ENCODE measurements at regions not wholly inside any gene's neighbourhood (a gene's known extent, or its start where the extent isn't known, plus 50 kb on each side); places are given as distances from the start of the nearest gene placed in this dataset.

DNA sequence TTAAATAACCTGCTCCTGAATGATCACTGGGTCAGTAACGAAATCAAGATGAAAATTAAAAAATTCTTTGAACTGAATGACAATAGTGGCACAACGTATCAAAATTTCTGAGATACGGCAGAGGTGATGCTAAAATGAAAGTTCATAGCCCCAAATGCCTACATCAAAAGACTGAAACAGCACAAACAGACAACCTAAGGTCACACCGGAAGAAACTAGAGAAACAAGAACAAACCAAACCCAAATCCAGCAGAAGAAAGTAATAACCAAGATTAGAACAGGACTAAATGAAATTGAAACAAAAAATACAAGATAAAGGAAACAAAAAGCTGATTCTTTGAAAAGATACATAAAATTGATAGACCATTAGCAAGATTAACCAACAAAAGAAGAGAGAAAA is 324.1 kb downstream of the RBM26 start:
- no peak for DNase-seq

GRCh38 chr13:79079351-79079839 is 326.7 kb downstream of the RBM26 start:
- no peak for DNase-seq

- DNase-seq = no peak
Observed at GRCh38 chr13:79075703-79076102, 330.4 kb downstream of the RBM26 start.

DNA sequence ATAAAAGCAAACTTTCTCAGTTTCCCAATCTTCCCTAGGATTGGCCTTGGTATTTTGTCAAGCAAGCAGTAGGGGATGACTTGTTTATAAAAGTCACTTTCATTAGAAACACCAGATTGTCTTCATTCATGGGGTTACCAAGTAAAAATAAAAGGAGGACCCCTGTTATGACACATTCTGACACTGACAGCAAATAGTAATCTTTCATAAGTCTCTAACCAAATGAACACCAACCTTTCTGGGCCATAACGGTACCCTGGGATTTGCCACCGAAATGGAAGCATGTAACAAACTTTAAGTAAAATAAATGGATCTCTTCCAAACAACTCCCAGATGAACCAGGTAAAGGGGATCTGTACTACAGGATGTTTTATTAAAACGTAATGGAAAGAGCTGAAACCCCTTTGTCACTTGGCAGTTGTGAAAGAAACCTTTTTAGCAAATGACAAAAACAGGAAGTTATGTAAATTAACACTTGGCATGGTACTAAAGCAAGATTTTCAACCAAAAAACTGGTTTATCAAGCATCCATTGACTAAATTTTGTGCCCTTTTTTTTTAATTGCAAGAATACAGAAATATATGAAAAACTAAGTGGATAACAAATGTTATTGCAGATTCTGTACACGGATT is 335.6 kb downstream of the RBM26 start:
- DNase-seq = no peak

- DNase-seq = no peak
Observed at GRCh38 chr13:79062291-79062690, 343.8 kb downstream of the RBM26 start.

DNA sequence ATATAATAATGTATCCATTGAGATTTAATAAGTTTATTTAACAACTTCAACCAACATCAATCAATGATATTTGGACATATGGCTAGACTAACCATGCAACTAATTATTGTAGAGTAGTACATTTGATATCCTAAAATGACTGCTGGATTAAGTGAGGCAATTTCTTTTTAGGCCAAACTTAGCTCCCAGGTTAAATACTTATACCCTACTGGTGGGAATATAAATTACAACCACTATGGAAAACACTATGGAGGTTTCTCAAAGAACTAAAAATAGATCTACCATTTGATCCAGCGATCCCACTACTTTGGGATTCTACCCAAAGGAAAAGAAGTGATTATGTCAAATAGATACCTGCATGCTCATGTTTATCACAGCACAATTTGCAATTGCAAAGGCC is 345.8 kb downstream of the RBM26 start:
- DNase-seq = no peak

GRCh38 chr13:79056706-79057105 is 349.3 kb downstream of the RBM26 start:
- no peak for DNase-seq

GRCh38 chr13:79051472-79051871 is 354.6 kb downstream of the RBM26 start:
- DNase-seq = no peak

DNA sequence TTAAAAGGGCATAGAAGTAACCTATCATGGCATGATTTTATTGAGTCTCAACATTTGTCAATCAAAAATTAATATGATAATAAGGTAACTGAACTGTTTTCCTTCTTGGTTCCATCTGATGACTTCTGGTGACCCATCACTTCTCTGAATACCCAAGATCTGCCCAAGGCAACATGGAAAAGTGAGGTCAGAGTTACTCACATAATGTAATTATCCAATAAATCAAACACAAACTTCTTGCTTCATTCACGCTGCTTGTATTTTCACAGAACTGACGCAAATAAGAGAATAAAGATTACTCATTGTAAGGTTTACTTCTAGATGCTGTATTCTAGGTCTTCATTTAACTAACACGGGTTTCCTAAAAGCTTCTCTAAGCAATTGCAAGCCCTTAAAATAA is 361.6 kb downstream of the RBM26 start:
- no peak for DNase-seq

GRCh38 chr13:79043208-79043607 is 362.8 kb downstream of the RBM26 start:
- no peak for DNase-seq

DNA sequence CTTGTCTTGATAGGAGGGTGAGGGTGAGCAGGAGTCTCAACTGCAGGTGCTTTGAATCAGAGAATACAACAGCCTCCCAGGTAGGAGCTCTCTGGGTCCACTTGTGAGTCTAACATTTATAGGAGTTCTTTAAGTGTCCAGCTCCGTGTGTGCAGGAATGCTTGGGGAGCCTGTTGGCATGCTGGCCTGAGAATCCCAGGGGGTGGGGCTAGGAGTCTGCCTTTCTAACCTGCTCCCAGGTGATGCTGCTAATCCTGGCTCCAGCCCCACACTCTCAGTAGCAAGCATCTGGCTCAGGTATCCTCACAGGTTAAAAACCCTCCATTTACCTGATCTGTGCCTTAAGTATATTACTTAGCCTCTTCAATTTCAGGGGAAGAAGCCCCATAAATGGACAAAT is 368.9 kb downstream of the RBM26 start:
- no peak for DNase-seq

- no peak for DNase-seq
Observed at GRCh38 chr13:79034341-79034740, 371.7 kb downstream of the RBM26 start.

DNA sequence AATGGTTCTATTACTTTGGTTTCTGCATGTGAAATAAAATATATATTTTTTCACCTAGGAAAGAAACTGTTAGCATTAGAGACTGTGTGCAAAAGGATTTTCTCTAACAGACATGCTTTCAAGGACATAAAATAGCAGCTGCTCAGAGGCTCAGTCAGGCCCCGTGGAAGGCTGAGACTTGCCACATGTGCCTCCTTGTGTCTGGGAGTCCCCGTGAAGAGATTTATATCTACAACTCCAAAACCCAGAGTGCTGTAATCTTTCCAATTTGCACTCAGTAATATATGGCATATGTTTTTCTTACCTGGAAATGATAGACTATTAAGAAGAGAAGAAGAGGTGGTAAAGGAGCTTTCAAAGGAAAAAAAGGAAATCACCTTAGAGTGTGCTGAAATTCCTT is 371.6 kb upstream of the OBI1 start:
- DNase-seq = no peak

DNA sequence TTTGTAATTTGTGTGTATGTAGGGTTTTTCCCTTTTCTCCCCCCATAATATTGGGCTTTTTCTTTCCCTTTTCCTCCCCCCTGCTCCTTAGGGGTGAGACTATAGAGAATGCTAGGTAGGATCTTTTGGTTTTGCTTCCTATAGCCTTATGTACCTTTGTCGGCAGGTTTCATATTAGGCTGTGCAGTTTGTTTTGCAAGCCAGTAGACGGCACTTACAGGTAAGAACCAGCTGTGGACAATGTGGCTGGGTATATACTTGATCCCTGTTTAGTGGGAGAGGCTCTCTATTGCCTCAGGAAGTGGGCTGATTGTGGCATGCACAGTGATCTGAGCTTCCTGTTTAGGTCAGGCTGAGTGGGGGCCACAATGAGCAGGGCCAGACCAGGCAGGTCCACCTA is 359.2 kb upstream of the OBI1 start:
- DNase-seq = no peak

GRCh38 chr13:79011179-79011578 is 352.2 kb upstream of the OBI1 start:
- DNase-seq = no peak

- DNase-seq = no peak
Observed at GRCh38 chr13:79003989-79004898, 345.3 kb upstream of the OBI1 start.

GRCh38 chr13:78999494-78999893 is 340.5 kb upstream of the OBI1 start:
- DNase-seq = no peak

GRCh38 chr13:78998630-78999315 is 339.8 kb upstream of the OBI1 start:
- DNase-seq = no peak

- DNase-seq = no peak
Observed at GRCh38 chr13:78997902-78998629, 339.1 kb upstream of the OBI1 start.

- no peak for DNase-seq
Observed at GRCh38 chr13:78993792-78994191, 334.8 kb upstream of the OBI1 start.

GRCh38 chr13:78981913-78982312 is 323.0 kb upstream of the OBI1 start:
- DNase-seq = no peak

- no peak for DNase-seq
Observed at GRCh38 chr13:78979349-78979748, 320.4 kb upstream of the OBI1 start.

- peak; percentile 62 for DNase-seq
Observed at GRCh38 chr13:78978381-78978998, 319.5 kb upstream of the OBI1 start.

Data from activated CD4-positive, alpha-beta T cell treated with anti-CD3 and anti-CD28 coated beads, Interleukin-10, Interleukin-2, amounts not matched to agents 100 ng/mL and 50 ng/mL, durations not matched to agents 16 hours and 8 hours (primary cell).